ENCODE measurements at regions not wholly inside any gene's neighbourhood (a gene's known extent, or its start where the extent isn't known, plus 50 kb on each side); places are given as distances from the start of the nearest gene placed in this dataset.

GRCh38 chr16:29321585-29321984, 84.9 kb downstream of the NPIPB11 start (continued):
- TF ChIP-seq ZFX (CRISPR knock-in tag; IDR thresholded peaks at IDR 0.05; ENCODE audit: low read depth) (peak; percentile 60), NCOR1 (IDR thresholded peaks at IDR 0.05; ENCODE audit: borderline replicate concordance, low read length) (peak; percentile 67; the same call in 1 of the 2 replicates), HOXA3 (CRISPR knock-in tag; IDR thresholded peaks at IDR 0.05) (no peak; the same call in 1 of the 2 replicates), LCORL (IDR thresholded peaks at IDR 0.05) (no peak), LCORL (CRISPR knock-in tag; IDR thresholded peaks at IDR 0.05) (peak; percentile 69), TOE1 (CRISPR knock-in tag; IDR thresholded peaks at IDR 0.05) (no peak), DBP (CRISPR knock-in tag; IDR thresholded peaks at IDR 0.05; ENCODE audit: not compliant biosample characterization) (no peak), ZFP41 (CRISPR knock-in tag; IDR thresholded peaks at IDR 0.05; ENCODE audit: borderline replicate concordance) (no peak), JDP2 (CRISPR knock-in tag; IDR thresholded peaks at IDR 0.05; ENCODE audit: borderline replicate concordance) (no peak), PTBP1 (IDR thresholded peaks at IDR 0.05; ENCODE audit: low read depth, low read length, poor library complexity, severe bottlenecking) (no peak), ZGPAT (CRISPR knock-in tag; IDR thresholded peaks at IDR 0.05) (peak; percentile 47; the same call in 1 of the 2 replicates), PRDM4 (CRISPR knock-in tag; IDR thresholded peaks at IDR 0.05; ENCODE audit: borderline replicate concordance) (no peak), TRIM22 (IDR thresholded peaks at IDR 0.05) (no peak), ZNF549 (CRISPR knock-in tag; IDR thresholded peaks at IDR 0.05) (no peak), ZNF44 (CRISPR knock-in tag; IDR thresholded peaks at IDR 0.05) (no peak), ZFY (CRISPR knock-in tag; IDR thresholded peaks at IDR 0.05) (peak; percentile 2; the same call in 1 of the 2 replicates), ZNF577 (CRISPR knock-in tag; IDR thresholded peaks at IDR 0.05; ENCODE audit: borderline replicate concordance, low read depth) (no peak), ZNF282 (IDR thresholded peaks at IDR 0.05; ENCODE audit: partially characterized antibody) (no peak), ATF4 (CRISPR knock-in tag; IDR thresholded peaks at IDR 0.05) (no peak), ZNF672 (CRISPR knock-in tag; IDR thresholded peaks at IDR 0.05) (no peak), FOXJ3 (CRISPR knock-in tag; IDR thresholded peaks at IDR 0.05; ENCODE audit: borderline replicate concordance) (no peak), KDM1A (CRISPR knock-in tag; IDR thresholded peaks at IDR 0.05) (no peak), BATF2 (CRISPR knock-in tag; IDR thresholded peaks at IDR 0.05) (no peak), ZNF878 (CRISPR knock-in tag; IDR thresholded peaks at IDR 0.05) (no peak), SETDB1 (CRISPR knock-in tag; IDR thresholded peaks at IDR 0.05; ENCODE audit: borderline replicate concordance) (no peak)

All from HepG2 (cell line).